ENCODE measurements at regions not wholly inside any gene's neighbourhood (a gene's known extent, or its start where the extent isn't known, plus 50 kb on each side); places are given as distances from the start of the nearest gene placed in this dataset.
A peak's percentile ranks its signal among the peaks of the same experiment; 100 is the strongest.

- H3K27me3 ChIP-seq (ENCODE audit: insufficient read depth, low read length, poor library complexity, severe bottlenecking): no peaks in the 10 kb centered on the region
- H3K79me2 ChIP-seq (ENCODE audit: insufficient read depth, low read length): no peaks in the 10 kb centered on the region
- peak overlapping the region; percentile 69 for H3K4me3 ChIP-seq (ENCODE audit: low read length, poor library complexity, severe bottlenecking)
- no peaks in the 10 kb centered on the region for H4K20me1 ChIP-seq (ENCODE audit: insufficient read depth, low read length, poor library complexity, severe bottlenecking)
- H3F3A ChIP-seq (ENCODE audit: low read depth): peaks cover 21% of the 10 kb centered on the region
- TF ChIP-seq, protein P1, sequence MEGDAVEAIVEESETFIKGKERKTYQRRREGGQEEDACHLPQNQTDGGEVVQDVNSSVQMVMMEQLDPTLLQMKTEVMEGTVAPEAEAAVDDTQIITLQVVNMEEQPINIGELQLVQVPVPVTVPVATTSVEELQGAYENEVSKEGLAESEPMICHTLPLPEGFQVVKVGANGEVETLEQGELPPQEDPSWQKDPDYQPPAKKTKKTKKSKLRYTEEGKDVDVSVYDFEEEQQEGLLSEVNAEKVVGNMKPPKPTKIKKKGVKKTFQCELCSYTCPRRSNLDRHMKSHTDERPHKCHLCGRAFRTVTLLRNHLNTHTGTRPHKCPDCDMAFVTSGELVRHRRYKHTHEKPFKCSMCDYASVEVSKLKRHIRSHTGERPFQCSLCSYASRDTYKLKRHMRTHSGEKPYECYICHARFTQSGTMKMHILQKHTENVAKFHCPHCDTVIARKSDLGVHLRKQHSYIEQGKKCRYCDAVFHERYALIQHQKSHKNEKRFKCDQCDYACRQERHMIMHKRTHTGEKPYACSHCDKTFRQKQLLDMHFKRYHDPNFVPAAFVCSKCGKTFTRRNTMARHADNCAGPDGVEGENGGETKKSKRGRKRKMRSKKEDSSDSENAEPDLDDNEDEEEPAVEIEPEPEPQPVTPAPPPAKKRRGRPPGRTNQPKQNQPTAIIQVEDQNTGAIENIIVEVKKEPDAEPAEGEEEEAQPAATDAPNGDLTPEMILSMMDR (conservative IDR thresholded peaks at IDR 0.05; ENCODE audit: low read length): no peak
- no peak for TF ChIP-seq EZH2phosphoT487 (IDR thresholded peaks at IDR 0.05; ENCODE audit: borderline replicate concordance)
- H3K4me1 ChIP-seq (ENCODE audit: insufficient read depth, low read length, poor library complexity, severe bottlenecking): peaks cover 60% of the 10 kb centered on the region
- no peak overlapping the region for H2AFZ ChIP-seq (ENCODE audit: low read length)
- H3K9me2 ChIP-seq (replicated peaks; ENCODE audit: low read depth, low read length): no peaks in the 10 kb centered on the region
- H3K4me2 ChIP-seq (ENCODE audit: low read depth, low read length, poor library complexity, severe bottlenecking): peak overlapping the region; percentile 89
- no peaks in the 10 kb centered on the region for H3K36me3 ChIP-seq (ENCODE audit: insufficient read depth, low read length)
- peak overlapping the region; percentile 82 for H3K9ac ChIP-seq (ENCODE audit: low read depth, low read length, poor library complexity, severe bottlenecking)
- no peaks in the 10 kb centered on the region for H3K9me3 ChIP-seq (ENCODE audit: insufficient read depth, low read depth, low read length)
Observed at GRCh38 chr3:102181175-102181920, 253.5 kb upstream of the ZPLD1 start.

DNA sequence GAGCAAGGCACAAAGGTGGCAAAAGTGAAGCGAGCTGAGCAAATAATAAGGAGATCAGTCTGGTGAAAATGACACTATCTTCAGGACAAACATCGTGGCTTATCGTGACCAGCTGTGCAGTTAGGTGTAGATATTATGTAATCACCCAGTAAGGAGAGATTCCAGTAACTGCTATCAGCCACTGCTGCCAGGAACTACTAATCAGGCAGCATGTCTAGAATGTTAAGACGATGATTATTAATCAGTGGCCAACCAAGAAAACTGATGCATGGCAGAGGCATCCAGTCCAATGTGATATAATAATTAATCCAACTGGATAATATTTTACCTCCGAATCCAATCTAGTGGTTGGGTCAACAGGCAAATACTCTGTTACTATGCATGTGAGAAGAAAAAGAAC is 252.7 kb upstream of the ZPLD1 start:
- no peaks in the 10 kb centered on the region for H3K9me3 ChIP-seq (ENCODE audit: insufficient read depth, low read depth, low read length)
- no peaks in the 10 kb centered on the region for H4K20me1 ChIP-seq (ENCODE audit: insufficient read depth, low read length, poor library complexity, severe bottlenecking)
- H3K9me2 ChIP-seq (replicated peaks; ENCODE audit: low read depth, low read length): no peaks in the 10 kb centered on the region
- H3K36me3 ChIP-seq (ENCODE audit: insufficient read depth, low read length): no peaks in the 10 kb centered on the region
- no peak overlapping the region for H3K4me3 ChIP-seq (ENCODE audit: low read length, poor library complexity, severe bottlenecking)
- no peaks in the 10 kb centered on the region for H3K79me2 ChIP-seq (ENCODE audit: insufficient read depth, low read length)
- no peak overlapping the region for H2AFZ ChIP-seq (ENCODE audit: low read length)
- no peak overlapping the region for H3K4me2 ChIP-seq (ENCODE audit: low read depth, low read length, poor library complexity, severe bottlenecking)
- peaks cover 21% of the 10 kb centered on the region for H3F3A ChIP-seq (ENCODE audit: low read depth)
- no peak overlapping the region for H3K9ac ChIP-seq (ENCODE audit: low read depth, low read length, poor library complexity, severe bottlenecking)
- no peaks in the 10 kb centered on the region for H3K27me3 ChIP-seq (ENCODE audit: insufficient read depth, low read length, poor library complexity, severe bottlenecking)
- peaks cover 58% of the 10 kb centered on the region for H3K4me1 ChIP-seq (ENCODE audit: insufficient read depth, low read length, poor library complexity, severe bottlenecking)
- no peak for TF ChIP-seq EZH2phosphoT487 (IDR thresholded peaks at IDR 0.05; ENCODE audit: borderline replicate concordance)
- TF ChIP-seq, protein P1 (conservative IDR thresholded peaks at IDR 0.05; ENCODE audit: low read length): no peak

DNA sequence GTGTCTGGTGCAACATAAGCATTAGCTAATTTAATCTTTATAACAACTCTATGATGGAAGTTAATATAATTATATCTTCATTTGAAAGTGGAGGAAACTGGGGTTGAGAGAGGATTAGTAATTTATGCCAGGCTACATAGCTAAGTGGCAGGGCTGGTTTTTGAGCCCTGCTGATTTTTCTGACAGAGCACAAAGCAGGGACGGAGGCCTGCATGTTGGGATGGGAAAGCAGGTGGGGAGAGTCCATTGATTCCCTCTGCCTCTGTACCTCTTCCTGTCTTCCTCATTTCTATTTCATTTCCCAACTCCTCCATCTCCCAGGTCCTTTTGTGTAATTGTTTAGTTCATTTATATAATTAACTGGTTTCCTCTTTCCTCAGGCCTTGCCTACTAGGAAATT is 251.6 kb upstream of the ZPLD1 start:
- H4K20me1 ChIP-seq (ENCODE audit: insufficient read depth, low read length, poor library complexity, severe bottlenecking): no peaks in the 10 kb centered on the region
- TF ChIP-seq, protein P1 (conservative IDR thresholded peaks at IDR 0.05; ENCODE audit: low read length): no peak
- no peak for TF ChIP-seq EZH2phosphoT487 (IDR thresholded peaks at IDR 0.05; ENCODE audit: borderline replicate concordance)
- H3K36me3 ChIP-seq (ENCODE audit: insufficient read depth, low read length): no peaks in the 10 kb centered on the region
- no peaks in the 10 kb centered on the region for H3K27me3 ChIP-seq (ENCODE audit: insufficient read depth, low read length, poor library complexity, severe bottlenecking)
- no peak overlapping the region for H3K4me2 ChIP-seq (ENCODE audit: low read depth, low read length, poor library complexity, severe bottlenecking)
- peak overlapping the region; percentile 75 for H2AFZ ChIP-seq (ENCODE audit: low read length)
- H3K4me3 ChIP-seq (ENCODE audit: low read length, poor library complexity, severe bottlenecking): no peak overlapping the region
- H3K79me2 ChIP-seq (ENCODE audit: insufficient read depth, low read length): no peaks in the 10 kb centered on the region
- H3K9me2 ChIP-seq (replicated peaks; ENCODE audit: low read depth, low read length): no peaks in the 10 kb centered on the region
- peaks cover 53% of the 10 kb centered on the region for H3K4me1 ChIP-seq (ENCODE audit: insufficient read depth, low read length, poor library complexity, severe bottlenecking)
- H3F3A ChIP-seq (ENCODE audit: low read depth): peaks cover 21% of the 10 kb centered on the region
- H3K9me3 ChIP-seq (ENCODE audit: insufficient read depth, low read depth, low read length): no peaks in the 10 kb centered on the region
- H3K9ac ChIP-seq (ENCODE audit: low read depth, low read length, poor library complexity, severe bottlenecking): no peak overlapping the region

Data from Loucy (cell line).